ENCODE measurements at regions not wholly inside any gene's neighbourhood (a gene's known extent, or its start where the extent isn't known, plus 50 kb on each side); places are given as distances from the start of the nearest gene placed in this dataset.

GRCh38 chrX:42070866-42071265, 147.5 kb upstream of the CASK start:
- Histone ChIP-seq H3K27ac (ENCODE audit: low read depth, low read length) (no peak overlapping the region), H3K27me3 (ENCODE audit: insufficient read depth, low read length) (no peaks in the 10 kb centered on the region), H3K9ac (ENCODE audit: low read length) (no peak overlapping the region), H3K9me3 (ENCODE audit: insufficient read depth, low read depth, low read length) (no peaks in the 10 kb centered on the region), H3K4me1 (ENCODE audit: insufficient read depth, low read length) (no peaks in the 10 kb centered on the region), H3K4me3 (ENCODE audit: insufficient read depth, low read depth, low read length) (no peak overlapping the region), H3K4me2 (ENCODE audit: low read length) (no peak overlapping the region), H4K20me1 (ENCODE audit: insufficient read depth, low read length) (no peaks in the 10 kb centered on the region), H3K36me3 (ENCODE audit: insufficient read depth, low read length) (no peaks in the 10 kb centered on the region), H3K79me2 (ENCODE audit: insufficient read depth, low read length) (no peaks in the 10 kb centered on the region), H2AFZ (ENCODE audit: low read depth, low read length) (no peak overlapping the region)
- no peak overlapping the region for H3K4me3 Mint-ChIP-seq (ENCODE audit: unreplicated experiment)
- peaks cover 3% of the 10 kb centered on the region for H3K27me3 Mint-ChIP-seq (ENCODE audit: low read depth, unreplicated experiment)
- H3K27ac Mint-ChIP-seq (ENCODE audit: unreplicated experiment) = no peak overlapping the region
- DNase-seq (ENCODE audit: low read depth) (no peak), FAIRE-seq (peak; percentile 80)
- TF ChIP-seq, protein P1, sequence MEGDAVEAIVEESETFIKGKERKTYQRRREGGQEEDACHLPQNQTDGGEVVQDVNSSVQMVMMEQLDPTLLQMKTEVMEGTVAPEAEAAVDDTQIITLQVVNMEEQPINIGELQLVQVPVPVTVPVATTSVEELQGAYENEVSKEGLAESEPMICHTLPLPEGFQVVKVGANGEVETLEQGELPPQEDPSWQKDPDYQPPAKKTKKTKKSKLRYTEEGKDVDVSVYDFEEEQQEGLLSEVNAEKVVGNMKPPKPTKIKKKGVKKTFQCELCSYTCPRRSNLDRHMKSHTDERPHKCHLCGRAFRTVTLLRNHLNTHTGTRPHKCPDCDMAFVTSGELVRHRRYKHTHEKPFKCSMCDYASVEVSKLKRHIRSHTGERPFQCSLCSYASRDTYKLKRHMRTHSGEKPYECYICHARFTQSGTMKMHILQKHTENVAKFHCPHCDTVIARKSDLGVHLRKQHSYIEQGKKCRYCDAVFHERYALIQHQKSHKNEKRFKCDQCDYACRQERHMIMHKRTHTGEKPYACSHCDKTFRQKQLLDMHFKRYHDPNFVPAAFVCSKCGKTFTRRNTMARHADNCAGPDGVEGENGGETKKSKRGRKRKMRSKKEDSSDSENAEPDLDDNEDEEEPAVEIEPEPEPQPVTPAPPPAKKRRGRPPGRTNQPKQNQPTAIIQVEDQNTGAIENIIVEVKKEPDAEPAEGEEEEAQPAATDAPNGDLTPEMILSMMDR (IDR thresholded peaks at IDR 0.05; ENCODE audit: insufficient read depth, low read depth, low read length) = no peak
- no peak for TF ChIP-seq EZH2 (IDR thresholded peaks at IDR 0.05; ENCODE audit: insufficient read depth, low read length)
- H3K4me1 Mint-ChIP-seq (ENCODE audit: low read depth, unreplicated experiment) = no peaks in the 10 kb centered on the region
- peaks cover 3% of the 10 kb centered on the region for H3K9me3 Mint-ChIP-seq (ENCODE audit: unreplicated experiment)
- no peaks in the 10 kb centered on the region for H3K36me3 Mint-ChIP-seq (ENCODE audit: low read depth, unreplicated experiment)

DNA sequence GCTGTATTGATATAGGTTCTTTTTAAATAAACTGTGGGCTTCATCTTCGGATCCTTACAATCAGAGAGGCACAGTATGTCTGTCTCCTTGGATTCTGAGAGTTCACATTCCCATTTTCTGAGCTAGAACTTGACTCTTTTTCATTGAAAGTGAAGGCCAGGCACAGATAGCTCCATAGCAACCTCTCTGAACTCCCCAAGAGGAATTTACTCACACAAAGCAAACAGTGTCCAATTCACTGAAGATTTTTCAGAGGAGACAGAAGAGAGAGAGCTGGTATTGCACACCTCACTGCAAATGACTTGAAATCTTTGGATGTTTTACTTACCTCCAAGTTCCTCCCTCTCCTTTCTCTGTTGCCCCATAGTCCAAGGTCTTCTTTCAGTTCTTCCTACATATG, 130.9 kb upstream of the CASK start:
- FAIRE-seq (no peak), DNase-seq (ENCODE audit: low read depth) (no peak)
- H3K36me3 ChIP-seq (ENCODE audit: insufficient read depth, low read length) = no peaks in the 10 kb centered on the region
- no peaks in the 10 kb centered on the region for H3K27me3 ChIP-seq (ENCODE audit: insufficient read depth, low read length)
- no peaks in the 10 kb centered on the region for H4K20me1 ChIP-seq (ENCODE audit: insufficient read depth, low read length)
- peak overlapping the region; percentile 70 for H3K27ac Mint-ChIP-seq (ENCODE audit: unreplicated experiment)
- peaks cover 1% of the 10 kb centered on the region for H3K27me3 Mint-ChIP-seq (ENCODE audit: low read depth, unreplicated experiment)
- H3K27ac ChIP-seq (ENCODE audit: low read depth, low read length) = no peak overlapping the region
- no peak overlapping the region for H3K4me3 ChIP-seq (ENCODE audit: insufficient read depth, low read depth, low read length)
- H3K4me2 ChIP-seq (ENCODE audit: low read length) = no peak overlapping the region
- H3K9me3 ChIP-seq (ENCODE audit: insufficient read depth, low read depth, low read length) = no peaks in the 10 kb centered on the region
- H3K9me3 Mint-ChIP-seq (ENCODE audit: unreplicated experiment) = no peaks in the 10 kb centered on the region
- no peak overlapping the region for H3K9ac ChIP-seq (ENCODE audit: low read length)
- H3K4me1 ChIP-seq (ENCODE audit: insufficient read depth, low read length) = no peaks in the 10 kb centered on the region
- H3K4me1 Mint-ChIP-seq (ENCODE audit: low read depth, unreplicated experiment) = peaks cover 9% of the 10 kb centered on the region
- peaks cover 1% of the 10 kb centered on the region for H3K36me3 Mint-ChIP-seq (ENCODE audit: low read depth, unreplicated experiment)
- H3K4me3 Mint-ChIP-seq (ENCODE audit: unreplicated experiment) = no peak overlapping the region
- H3K79me2 ChIP-seq (ENCODE audit: insufficient read depth, low read length) = no peaks in the 10 kb centered on the region
- TF ChIP-seq, protein P1 (IDR thresholded peaks at IDR 0.05; ENCODE audit: insufficient read depth, low read depth, low read length) = no peak
- no peak for TF ChIP-seq EZH2 (IDR thresholded peaks at IDR 0.05; ENCODE audit: insufficient read depth, low read length)
- H2AFZ ChIP-seq (ENCODE audit: low read depth, low read length) = no peak overlapping the region

DNA sequence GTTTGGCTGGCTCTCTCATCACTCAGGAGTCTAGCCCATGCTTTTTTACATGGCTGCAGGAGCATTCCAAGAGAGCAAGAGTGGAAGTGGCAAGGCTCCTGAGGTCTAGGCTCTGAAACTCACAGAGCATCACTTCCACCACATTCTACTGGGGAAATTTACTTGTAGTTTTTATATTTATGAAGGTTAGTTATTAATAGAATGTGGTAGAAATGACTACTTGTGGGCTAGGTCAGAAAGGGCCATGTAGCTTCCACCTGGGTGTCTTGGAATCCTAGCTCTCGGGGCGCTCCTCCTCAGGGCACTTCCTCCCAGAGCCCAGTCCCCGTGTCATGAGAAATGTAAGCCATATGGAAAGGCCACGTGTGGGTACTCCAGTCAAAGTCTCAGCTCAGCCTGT, 127.0 kb upstream of the CASK start:
- DNase-seq (ENCODE audit: low read depth) (no peak), FAIRE-seq (no peak)
- Histone ChIP-seq H3K4me1 (ENCODE audit: insufficient read depth, low read length) (no peaks in the 10 kb centered on the region), H3K27ac (ENCODE audit: low read depth, low read length) (no peak overlapping the region), H4K20me1 (ENCODE audit: insufficient read depth, low read length) (no peaks in the 10 kb centered on the region), H2AFZ (ENCODE audit: low read depth, low read length) (no peak overlapping the region), H3K9me3 (ENCODE audit: insufficient read depth, low read depth, low read length) (no peaks in the 10 kb centered on the region), H3K79me2 (ENCODE audit: insufficient read depth, low read length) (no peaks in the 10 kb centered on the region), H3K4me2 (ENCODE audit: low read length) (no peak overlapping the region), H3K36me3 (ENCODE audit: insufficient read depth, low read length) (no peaks in the 10 kb centered on the region), H3K9ac (ENCODE audit: low read length) (no peak overlapping the region), H3K27me3 (ENCODE audit: insufficient read depth, low read length) (no peaks in the 10 kb centered on the region), H3K4me3 (ENCODE audit: insufficient read depth, low read depth, low read length) (no peak overlapping the region)
- TF ChIP-seq EZH2 (IDR thresholded peaks at IDR 0.05; ENCODE audit: insufficient read depth, low read length) = no peak
- TF ChIP-seq, protein P1 (IDR thresholded peaks at IDR 0.05; ENCODE audit: insufficient read depth, low read depth, low read length) = no peak
- H3K36me3 Mint-ChIP-seq (ENCODE audit: low read depth, unreplicated experiment) = peaks cover 1% of the 10 kb centered on the region
- peaks cover 1% of the 10 kb centered on the region for H3K27me3 Mint-ChIP-seq (ENCODE audit: low read depth, unreplicated experiment)
- no peaks in the 10 kb centered on the region for H3K9me3 Mint-ChIP-seq (ENCODE audit: unreplicated experiment)
- H3K27ac Mint-ChIP-seq (ENCODE audit: unreplicated experiment) = no peak overlapping the region
- no peak overlapping the region for H3K4me3 Mint-ChIP-seq (ENCODE audit: unreplicated experiment)
- peaks cover 9% of the 10 kb centered on the region for H3K4me1 Mint-ChIP-seq (ENCODE audit: low read depth, unreplicated experiment)
